ENCODE measurements at regions not wholly inside any gene's neighbourhood (a gene's known extent, or its start where the extent isn't known, plus 50 kb on each side); places are given as distances from the start of the nearest gene placed in this dataset.

DNA sequence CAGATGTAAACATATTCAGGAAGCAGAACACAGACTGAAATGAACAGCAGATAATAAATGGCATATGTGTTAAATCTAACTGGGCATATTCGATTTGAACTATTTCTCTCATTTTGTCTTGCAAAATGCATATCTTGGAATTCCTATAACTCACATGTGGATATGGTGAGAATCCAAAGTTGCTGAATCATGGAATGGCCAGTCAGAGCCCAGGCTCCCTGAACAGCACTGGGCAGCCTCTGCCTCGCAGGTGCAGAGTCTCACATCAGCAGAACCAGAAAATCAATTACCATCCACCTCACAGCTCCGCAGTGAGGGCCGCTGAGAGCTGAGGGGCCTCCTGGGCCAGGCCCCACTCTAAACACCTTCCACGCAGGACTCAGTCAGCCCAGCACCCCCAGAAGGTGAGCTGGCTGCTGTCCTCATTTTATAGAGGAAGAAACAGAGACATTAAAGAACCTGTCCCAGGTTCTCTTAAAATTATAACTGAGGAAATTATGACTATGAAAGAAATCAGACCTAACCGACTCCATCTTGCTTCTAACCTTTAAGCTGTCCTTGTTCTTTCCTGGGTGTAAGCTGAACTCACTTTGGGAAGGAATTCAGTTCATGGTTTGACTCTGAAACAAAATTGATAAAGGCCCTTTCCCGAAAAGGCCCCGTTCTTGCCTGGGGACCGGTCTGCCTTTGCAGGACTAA, 269.1 kb upstream of the SFSWAP start:
- H3K27me3 ChIP-seq (ENCODE audit: control insufficient read depth, insufficient read depth, low read length): no peaks in the 10 kb centered on the region
- H3K4me2 ChIP-seq (ENCODE audit: low read depth, low read length): no peak overlapping the region
- H4K20me1 ChIP-seq (ENCODE audit: insufficient read depth, low read length): no peaks in the 10 kb centered on the region
- no peaks in the 10 kb centered on the region for H3K9me1 ChIP-seq (ENCODE audit: insufficient read depth, low read length)
- no peak overlapping the region for H3K4ac ChIP-seq (ENCODE audit: low read depth, low read length)
- ChIA-PET CTCF (no interaction called here), POLR2A (ENCODE audit: unreplicated experiment) (no interaction called here)
- no peak overlapping the region for H2BK5ac ChIP-seq (ENCODE audit: low read depth, low read length, poor library complexity, severe bottlenecking)
- no peak overlapping the region for H3K9ac ChIP-seq (ENCODE audit: low read depth, low read length)
- in situ Hi-C loops (cut with MboI; ENCODE audit: low sequenced_read_pairs) (no loop called here), dilution Hi-C loops (cut with HindIII; ENCODE audit: low sequenced_read_pairs, unreplicated experiment) (no loop called here), intact Hi-C loops (cut with micrococcal nuclease) (no loop called here)
- H4K91ac ChIP-seq (ENCODE audit: insufficient read depth, low read depth, low read length): no peak overlapping the region
- H3K18ac ChIP-seq (ENCODE audit: low read depth, low read length): no peak overlapping the region
- TF ChIP-seq BHLHE40 (IDR thresholded peaks at IDR 0.05; ENCODE audit: low read depth, low read length): no peak
- TF ChIP-seq RFX5 (IDR thresholded peaks at IDR 0.05; ENCODE audit: low read depth, low read length): no peak
- TF ChIP-seq MXI1 (IDR thresholded peaks at IDR 0.05; ENCODE audit: borderline replicate concordance, low read depth, low read length): no peak
- no peak overlapping the region for H3K4me3 ChIP-seq (ENCODE audit: insufficient read depth, low read depth, low read length)
- no peaks in the 10 kb centered on the region for H3K36me3 ChIP-seq (ENCODE audit: control insufficient read depth, insufficient read depth, low read length)
- H3K23ac ChIP-seq (ENCODE audit: low read depth, low read length): no peak overlapping the region
- no peaks in the 10 kb centered on the region for H3K4me1 ChIP-seq (ENCODE audit: control insufficient read depth, insufficient read depth, low read length)
- DNase-seq (no peak), ATAC-seq (ENCODE audit: low read depth) (no peak)
- no peak overlapping the region for H2AK9ac ChIP-seq (replicated peaks; ENCODE audit: low read depth, low read length, poor library complexity)
- H2AFZ ChIP-seq (replicated peaks; ENCODE audit: low read length, poor library complexity): no peak overlapping the region
- BruUV-seq (replicated peaks): no TSS peak
- H2BK120ac ChIP-seq (ENCODE audit: low read depth, low read length): no peak overlapping the region
- H4K5ac ChIP-seq (ENCODE audit: low read depth, low read length): no peak overlapping the region
- no peaks in the 10 kb centered on the region for H3K79me1 ChIP-seq (ENCODE audit: low read depth in 1 of 2, low read length in 2 of 2)
- no peak overlapping the region for H3K14ac ChIP-seq (replicated peaks; ENCODE audit: low read depth, low read length)
- no peak overlapping the region for H4K8ac ChIP-seq (ENCODE audit: low read depth in 2 of 2, low read length in 2 of 2)
- H2AK5ac ChIP-seq (ENCODE audit: low read depth, low read length): no peak overlapping the region
- no peak overlapping the region for H2BK15ac ChIP-seq (ENCODE audit: low read depth, low read length)
- no peak overlapping the region for H3K27ac ChIP-seq (ENCODE audit: insufficient read depth, low read length)
- peaks cover 27% of the 10 kb centered on the region for H3K9me3 ChIP-seq (ENCODE audit: control insufficient read depth, insufficient read depth, low read length)
- H2BK20ac ChIP-seq (ENCODE audit: low read depth, low read length): no peak overlapping the region
- H3K56ac ChIP-seq (ENCODE audit: extremely low read depth, insufficient read depth, low read length): no peak overlapping the region
- no CpG with 5 or more reads among the region's 9 CpGs for WGBS, 2 experiments (ENCODE audit: extremely low coverage in 2 of 2, insufficient read length in 1 of 2)

All from IMR-90 (cell line).